K562 (cell line): ENCODE measurements at regions not wholly inside any gene's neighbourhood (a gene's known extent, or its start where the extent isn't known, plus 50 kb on each side); places are given as distances from the start of the nearest gene placed in this dataset.

ENCODE experiments used
- EZH2 ChIP-seq: IDR thresholded peaks from 2 replicates; pipeline ENCODE4 v1.6.1; 2012; ENCODE audit warnings: low read depth, mild to moderate bottlenecking, inconsistent platforms, low read length, borderline replicate concordance
- POLR2AphosphoS2 ChIP-seq: IDR thresholded peaks from 2 replicates; pipeline ENCODE4 v1.6.1; 2012; ENCODE audit warnings: low read length, improper control_type of control experiment
- SMARCC2 ChIP-seq: fragments of 450-650 bp; IDR thresholded peaks from 2 replicates; pipeline ENCODE4 v1.6.1; 2017; ENCODE audit warnings: antibody characterized with exemption, moderate library complexity, mild to moderate bottlenecking, low read depth
- ZNF133 ChIP-seq: fragments of 250-450 bp; sonication (Bioruptor Pico); IDR thresholded peaks from 2 replicates; pipeline ENCODE4 v1.4.0; 2020; ENCODE audit warnings: mild to moderate bottlenecking
- ZNF398 ChIP-seq: fragments of 250-450 bp; sonication (Bioruptor Pico); IDR thresholded peaks from 2 replicates; pipeline ENCODE4 v1.8.0; 2021; ENCODE audit warnings: moderate library complexity, mild to moderate bottlenecking, inconsistent platforms

DNA sequence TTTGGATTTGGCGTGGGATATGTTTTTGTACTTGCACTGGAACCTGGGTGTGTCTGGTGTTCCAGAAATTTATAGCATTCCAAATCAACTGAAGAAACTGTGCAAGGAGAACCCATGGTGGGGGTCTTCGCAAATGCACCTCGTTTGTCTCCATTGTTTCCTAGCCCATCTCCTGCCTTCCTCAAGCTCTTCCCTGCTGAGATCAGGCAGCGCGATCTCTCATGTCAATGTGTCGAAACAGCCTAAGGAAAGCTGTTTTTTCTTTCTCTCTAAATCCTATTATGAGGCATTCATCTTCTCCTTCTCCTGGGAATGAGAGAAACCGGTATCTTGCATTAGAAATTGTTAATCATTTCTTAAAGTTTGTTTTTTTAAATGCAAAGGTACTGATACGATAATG, 131.0 kb downstream of the KLF5 start:
- no peak for TF ChIP-seq ZNF133
- TF ChIP-seq POLR2AphosphoS2, result no peak
- TF ChIP-seq EZH2, result no peak
- TF ChIP-seq ZNF398 (CRISPR knock-in tag), result no peak
- TF ChIP-seq SMARCC2, result no peak
